Ecto neural progenitor cell (in vitro differentiated cells): ENCODE measurements at regions not wholly inside any gene's neighbourhood (a gene's known extent, or its start where the extent isn't known, plus 50 kb on each side); places are given as distances from the start of the nearest gene placed in this dataset.
"Not testable (repeated sequence)": the region's sequence is repeated elsewhere in the genome, so short reads cannot be mapped to it uniquely, and the experiment has no call there.

Experiments used
- DNase-seq: peaks from one replicate; pipeline ENCODE4 v3.0.0-alpha.2; 2018; ENCODE audit warnings: low spot score

DNA sequence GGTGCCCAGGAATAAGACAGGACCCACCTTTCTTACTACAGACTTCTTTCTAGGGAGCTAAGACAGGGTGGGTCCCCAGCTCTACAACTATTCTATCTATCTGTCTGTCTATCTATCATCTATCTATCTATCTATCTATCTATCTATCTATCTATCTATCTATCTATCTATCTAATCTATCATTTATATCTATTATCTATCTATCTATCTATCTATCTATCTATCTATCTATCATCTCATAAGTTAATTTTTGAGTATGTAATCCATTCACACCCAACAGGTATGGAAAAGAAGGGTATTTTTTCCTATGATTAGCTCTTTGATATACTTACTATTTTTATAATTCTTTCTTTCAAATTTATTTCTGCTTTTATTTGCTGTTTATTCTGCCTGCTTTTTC is 55.9 kb downstream of the BAMBI start:
- DNase-seq, result no peak

DNA sequence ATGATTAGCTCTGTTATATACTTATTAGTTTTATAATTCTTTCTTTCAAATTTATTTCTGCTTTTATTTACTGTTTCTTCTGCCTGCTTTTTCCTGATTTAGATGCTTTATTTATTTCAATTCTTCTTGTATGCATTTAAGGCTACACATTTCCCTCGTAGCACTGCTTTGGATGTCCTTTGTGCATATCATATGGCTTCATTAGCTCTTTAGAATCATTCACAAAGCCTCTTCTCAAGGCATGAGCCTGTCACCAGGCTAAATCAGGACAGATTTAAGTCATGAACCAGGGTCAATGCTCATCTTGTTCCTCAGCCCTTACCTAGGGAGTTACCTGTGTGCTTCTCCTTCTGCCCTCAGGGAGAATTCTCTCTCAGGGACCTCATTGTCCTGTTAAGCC is 56.3 kb downstream of the BAMBI start:
- DNase-seq, result no peak

DNA sequence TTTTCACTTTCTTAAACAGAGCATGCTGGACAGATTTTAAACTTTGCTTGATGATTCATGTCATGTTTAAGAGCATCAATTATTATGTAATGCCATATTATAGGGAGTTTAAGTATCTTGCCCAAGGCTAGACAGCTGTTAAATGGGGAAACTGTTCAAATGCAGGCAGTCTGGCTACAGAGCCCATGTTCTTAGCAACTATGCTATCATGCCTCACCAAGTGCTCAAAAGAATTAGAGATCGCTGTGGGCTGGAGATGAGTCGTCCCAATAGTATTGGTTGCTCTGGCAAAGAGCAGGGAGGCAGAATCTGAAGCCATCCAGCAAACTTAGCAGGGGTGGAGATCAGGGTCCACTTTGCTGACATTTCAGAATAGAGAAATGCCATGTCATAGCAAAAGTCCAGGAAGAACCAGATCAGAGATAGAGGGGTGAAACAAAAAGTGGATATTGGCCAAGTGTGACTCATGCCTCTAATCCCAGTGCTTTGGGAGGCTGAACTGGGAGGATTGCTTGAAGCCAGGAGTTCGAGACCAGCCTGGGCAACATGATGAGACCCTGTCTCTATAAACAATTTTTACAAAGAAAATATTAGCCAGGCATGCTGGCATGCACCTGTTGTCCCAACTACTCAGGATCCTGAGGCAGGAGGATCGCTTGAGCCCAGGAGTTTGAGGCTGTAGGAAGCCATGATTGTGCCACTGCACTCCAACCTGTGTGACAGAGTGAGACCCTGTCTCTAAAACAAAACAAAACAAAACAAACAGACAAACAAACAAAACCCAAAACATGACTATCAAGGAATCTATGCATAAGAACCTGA is 57.8 kb downstream of the BAMBI start:
- no peak for DNase-seq

DNA sequence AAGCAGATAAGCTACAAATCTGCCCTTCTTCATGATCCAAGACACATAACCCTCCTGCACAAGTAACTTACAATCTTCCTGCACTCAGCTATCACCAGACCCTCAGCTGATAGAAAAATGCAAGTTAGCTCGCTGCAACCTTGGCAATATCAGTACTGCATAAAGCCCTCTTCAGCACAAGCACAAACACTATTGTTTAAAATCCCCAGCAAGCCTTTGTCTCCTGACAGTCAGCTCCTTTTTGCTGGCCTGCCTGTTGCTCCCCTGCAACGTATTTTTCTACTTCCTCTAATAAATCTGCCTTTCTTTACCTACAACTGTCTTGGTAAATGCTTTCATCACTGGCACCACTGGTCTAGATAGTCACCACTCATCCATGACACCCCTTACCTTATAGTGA is 59.8 kb downstream of the BAMBI start:
- DNase-seq, result no peak

GRCh38 chr10:28738200-28738599 is 60.9 kb downstream of the BAMBI start:
- DNase-seq, result no peak

DNA sequence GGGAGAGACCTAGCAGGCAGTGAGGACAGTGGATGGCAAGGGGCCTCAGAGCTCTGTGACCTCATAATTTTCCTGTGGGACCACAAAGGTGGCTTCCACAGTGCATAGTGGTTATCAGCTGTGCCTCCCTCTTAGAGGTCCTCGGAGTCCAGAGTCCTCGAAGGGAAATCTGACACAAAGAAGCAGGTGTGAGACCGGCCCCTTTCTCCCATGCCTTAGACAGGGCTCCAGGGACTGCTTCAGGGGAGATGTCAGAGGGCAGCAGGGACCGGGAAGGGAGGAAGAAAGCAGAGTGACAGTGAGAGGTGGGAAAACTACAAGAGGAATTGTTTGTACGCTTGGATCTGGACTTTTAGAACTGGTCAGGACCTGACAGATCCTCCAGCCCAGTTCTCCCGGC is 66.3 kb downstream of the BAMBI start:
- no peak for DNase-seq

DNA sequence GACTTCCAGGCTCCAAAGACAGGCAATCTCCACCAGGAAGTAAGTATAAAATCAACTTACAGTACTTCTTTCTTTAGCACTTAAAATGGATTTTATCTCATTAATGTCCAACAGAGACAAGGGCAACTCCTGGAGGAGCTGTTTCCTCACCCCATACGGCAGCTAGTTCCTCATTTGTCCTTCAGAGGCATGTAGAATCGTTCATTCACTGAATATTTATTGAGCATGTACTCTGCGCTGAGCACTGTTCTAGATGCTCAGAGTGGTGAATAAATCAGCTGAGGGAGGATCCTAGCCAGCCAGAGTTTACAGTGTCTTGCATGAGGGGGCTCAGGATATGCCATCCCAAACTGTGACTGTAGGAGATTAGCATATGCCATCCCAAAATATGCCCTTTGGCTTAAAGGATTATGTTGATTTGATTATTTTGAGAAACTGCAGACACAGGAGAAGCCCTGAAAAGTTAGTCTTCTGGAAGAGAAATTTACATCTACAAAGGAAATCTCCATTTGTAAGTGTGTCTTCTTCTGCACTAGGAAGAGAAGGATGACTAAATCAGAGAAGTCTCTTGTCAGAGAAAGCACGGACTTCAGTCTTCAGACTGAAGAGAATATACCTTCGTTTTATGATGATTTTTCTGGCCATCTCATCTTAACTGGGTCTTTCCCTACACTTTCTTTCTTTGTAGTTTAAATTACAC is 66.9 kb downstream of the BAMBI start:
- no peak for DNase-seq

GRCh38 chr10:28754930-28755718 is 77.8 kb downstream of the BAMBI start:
- DNase-seq, result no peak

GRCh38 chr10:28761084-28761846 is 83.9 kb downstream of the BAMBI start:
- no peak for DNase-seq

GRCh38 chr10:28763471-28764170 is 86.3 kb downstream of the BAMBI start:
- no peak for DNase-seq

DNA sequence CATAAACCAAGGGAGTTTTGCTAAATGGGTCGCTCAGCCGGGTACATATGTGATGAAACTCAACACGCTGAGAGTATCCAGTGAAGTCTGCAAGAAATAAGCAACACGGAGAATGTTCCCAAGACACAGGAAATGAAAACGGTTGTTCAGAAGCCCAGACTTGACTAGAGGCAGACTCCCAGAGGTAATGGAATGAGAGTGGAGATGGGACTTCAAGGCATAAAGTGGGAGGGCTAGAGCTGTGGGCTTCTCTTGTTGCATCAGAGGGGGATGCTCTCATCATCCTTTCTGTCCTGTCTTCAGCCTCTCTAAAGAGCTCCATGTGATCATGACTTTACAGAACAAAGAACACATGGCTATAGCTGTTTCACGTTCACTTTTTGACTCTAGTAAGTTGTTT is 88.3 kb downstream of the BAMBI start:
- no peak for DNase-seq

GRCh38 chr10:28768227-28768626 is 90.9 kb downstream of the BAMBI start:
- no peak for DNase-seq

DNA sequence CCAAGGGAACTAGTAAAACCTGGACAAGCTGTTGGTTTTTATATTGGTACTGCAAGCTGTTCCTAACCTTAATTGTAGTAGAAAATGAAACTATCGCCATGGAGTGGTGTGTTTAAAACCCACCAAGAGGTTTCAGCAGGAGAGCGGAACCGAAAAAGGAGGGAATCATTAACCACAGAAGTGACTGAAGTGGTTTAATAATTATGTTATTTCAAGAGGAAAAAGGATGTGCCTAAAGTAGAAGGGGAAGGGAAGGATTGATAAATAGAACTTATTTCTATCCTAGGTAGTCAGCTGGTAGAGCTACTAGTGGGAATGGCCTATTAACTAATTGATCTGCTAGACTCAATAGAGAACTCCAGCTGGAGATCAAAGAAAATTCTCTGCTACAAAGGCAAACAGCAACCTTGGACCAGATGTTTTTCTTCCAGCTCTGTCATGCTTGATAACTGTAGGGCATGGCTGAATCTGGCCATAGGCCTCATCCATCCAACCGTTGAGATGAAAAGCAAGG is 91.8 kb downstream of the BAMBI start:
- no peak for DNase-seq

GRCh38 chr10:28771580-28772090 is 94.3 kb downstream of the BAMBI start:
- DNase-seq, result not testable (repeated sequence)

GRCh38 chr10:28774051-28774995 is 97.0 kb downstream of the BAMBI start:
- no peak for DNase-seq

GRCh38 chr10:28775773-28776172 is 98.5 kb downstream of the BAMBI start:
- DNase-seq, result no peak

DNA sequence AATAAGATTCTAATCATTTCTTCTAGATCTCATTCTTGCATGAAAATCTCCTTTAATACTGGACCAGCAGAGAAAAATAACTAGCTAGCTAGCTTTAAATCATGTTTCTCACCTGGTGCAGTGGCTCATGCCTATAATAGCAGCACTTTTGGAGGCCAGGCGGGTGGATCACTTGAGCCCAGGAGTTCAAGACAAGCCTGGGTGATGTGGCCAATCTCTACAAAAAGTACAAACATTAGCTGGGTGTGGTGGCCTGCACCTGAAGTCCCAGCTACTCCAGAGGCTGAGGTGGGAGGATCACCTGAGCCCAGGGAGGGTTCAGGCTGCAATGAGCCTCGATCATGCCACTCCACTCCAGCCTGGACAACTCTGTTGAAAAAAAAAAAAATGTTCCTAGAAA is 99.2 kb downstream of the BAMBI start:
- no peak for DNase-seq

DNA sequence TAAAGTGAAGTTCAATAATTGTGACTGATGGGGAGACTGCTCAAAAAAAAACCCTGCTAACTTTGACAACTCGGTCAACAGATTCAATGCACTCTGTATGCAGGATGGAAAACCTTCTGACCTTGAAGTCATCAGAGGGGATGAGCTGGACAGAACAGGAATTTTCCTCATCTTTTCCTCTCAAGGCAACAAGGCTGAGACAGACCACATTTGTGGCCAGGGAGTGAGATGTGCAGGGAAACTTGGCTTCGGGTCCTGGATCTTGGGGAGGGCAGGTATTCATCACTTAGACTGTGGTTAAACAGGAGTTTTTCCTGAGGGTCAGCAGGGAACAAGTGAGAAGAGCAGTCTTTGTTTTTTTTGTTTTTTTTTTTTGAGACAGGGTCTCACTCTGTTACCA is 100.6 kb downstream of the BAMBI start:
- DNase-seq, result no peak

DNA sequence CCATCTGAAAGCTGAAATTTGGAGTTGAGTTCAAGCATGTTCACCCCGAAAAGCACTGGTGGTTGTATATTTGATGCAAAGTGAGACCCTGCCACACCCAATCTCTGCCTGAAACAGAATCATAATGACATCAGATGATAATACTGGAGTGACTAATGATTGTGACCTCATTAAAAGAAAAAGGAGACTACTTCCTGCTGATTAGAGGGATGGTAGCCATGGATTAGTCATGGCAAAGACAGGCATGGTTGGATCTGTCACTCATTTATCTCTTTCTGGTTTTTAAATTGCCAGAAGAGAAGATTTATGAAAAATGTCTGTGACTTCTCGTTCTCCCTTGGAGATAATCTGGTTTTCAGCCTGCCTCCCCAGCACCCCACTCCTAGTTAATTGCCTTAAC is 101.2 kb downstream of the BAMBI start:
- no peak for DNase-seq

DNA sequence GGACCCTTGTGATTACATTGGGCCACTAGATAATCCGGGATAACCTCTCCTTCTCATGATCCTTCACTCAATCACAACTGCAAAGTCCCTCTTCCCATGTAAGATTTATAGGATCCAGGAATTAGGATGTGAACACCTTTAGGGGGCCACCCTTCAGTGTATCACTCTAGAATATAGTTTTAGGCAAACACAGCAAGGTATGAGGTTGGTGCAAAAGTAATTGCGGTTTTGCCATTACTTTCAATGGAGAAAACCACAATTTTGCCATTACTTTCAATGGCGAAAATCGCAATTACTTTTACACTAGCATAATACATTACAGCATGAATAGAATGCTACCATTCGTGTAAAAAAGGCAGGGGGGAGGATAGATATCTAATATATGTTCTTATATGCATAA is 104.0 kb downstream of the BAMBI start:
- no peak for DNase-seq
